ENCODE measurements at regions not wholly inside any gene's neighbourhood (a gene's known extent, or its start where the extent isn't known, plus 50 kb on each side); places are given as distances from the start of the nearest gene placed in this dataset.

DNA sequence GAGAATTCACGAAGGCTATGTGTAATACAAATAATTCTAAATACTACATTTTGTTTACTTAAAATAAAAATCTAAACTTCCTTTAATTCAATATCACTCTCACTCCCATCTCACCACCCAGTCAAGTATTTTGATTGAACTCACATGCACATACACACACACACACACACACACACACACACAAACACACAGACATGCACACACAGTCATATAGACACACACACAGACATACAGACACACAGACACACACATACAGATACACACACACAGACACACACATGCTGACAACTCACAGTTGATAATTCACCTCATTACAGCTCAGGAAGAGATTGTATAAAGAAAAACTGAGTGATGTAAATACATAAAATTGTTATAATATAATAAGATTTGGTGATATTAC, 559.8 kb upstream of the SLC35B3 start:
- DNase-seq: no peak
- Mint-ChIP-seq H3K4me1 (no peaks in the 10 kb centered on the region), H3K4me3 (no peak overlapping the region), H3K9me3 (peaks cover 0 to 2% (median 0%) of the 10 kb centered on the region in 7 donors), H3K36me3 (no peaks in the 10 kb centered on the region), H3K27ac (no peak overlapping the region), H3K27me3 (ENCODE audit: low read depth in 3 of 3) (peaks cover 0 to 3% (median 1%) of the 10 kb centered on the region in 3 donors)
- Histone ChIP-seq H3K4me1 (ENCODE audit: control insufficient read depth in 1 of 2, insufficient read depth in 2 of 2, low read length in 2 of 2) (no peaks in the 10 kb centered on the region), H3K79me2 (ENCODE audit: insufficient read depth, low read length) (no peaks in the 10 kb centered on the region), H3K9me3 (replicated peaks in 1 of 2; ENCODE audit: control insufficient read depth in 1 of 2, insufficient read depth in 1 of 2, low read length in 2 of 2) (no peaks in the 10 kb centered on the region), H2AFZ (ENCODE audit: insufficient read depth, low read depth, low read length, poor library complexity, severe bottlenecking) (no peak overlapping the region), H4K20me1 (ENCODE audit: insufficient read depth, low read length) (no peaks in the 10 kb centered on the region), H3K4me2 (replicated peaks; ENCODE audit: extremely low read depth, low read length, poor library complexity, severe bottlenecking) (no peak overlapping the region), H3K9ac (ENCODE audit: insufficient read depth, low read length, poor library complexity, severe bottlenecking) (no peak overlapping the region), H3K4me3 (replicated peaks in 1 of 3; ENCODE audit: low read depth in 2 of 3, low read length in 3 of 3) (no peak overlapping the region), H3K27me3 (ENCODE audit: control insufficient read depth in 2 of 2, insufficient read depth in 2 of 2, low read length in 2 of 2) (peaks cover 0 to 3% of the 10 kb centered on the region in 2 donors), H3K27ac (ENCODE audit: low read depth in 1 of 2, low read length in 2 of 2) (no peak overlapping the region), H3K36me3 (replicated peaks in 1 of 2; ENCODE audit: control insufficient read depth in 1 of 2, insufficient read depth in 2 of 2, low read length in 2 of 2) (no peaks in the 10 kb centered on the region)
- no CpG with 5 or more reads among the region's 1 CpG for WGBS (ENCODE audit: insufficient coverage)
- no peak for TF ChIP-seq CTCF (IDR thresholded peaks at IDR 0.05)
- intact Hi-C loops (cut with micrococcal nuclease): no loop called here

- intact Hi-C loops (cut with micrococcal nuclease): no loop called here
- no peaks in the 10 kb centered on the region for H3K79me2 ChIP-seq (ENCODE audit: insufficient read depth, low read length)
- H3K4me1 ChIP-seq (ENCODE audit: control insufficient read depth in 1 of 2, insufficient read depth in 2 of 2, low read length in 2 of 2): no peaks in the 10 kb centered on the region
- H3K36me3 ChIP-seq (replicated peaks in 1 of 2; ENCODE audit: control insufficient read depth in 1 of 2, insufficient read depth in 2 of 2, low read length in 2 of 2): no peaks in the 10 kb centered on the region
- Mint-ChIP-seq H3K27ac (no peak overlapping the region), H3K27me3 (ENCODE audit: low read depth in 3 of 3) (peaks cover 1 to 7% (median 1%) of the 10 kb centered on the region in 3 donors), H3K36me3 (no peaks in the 10 kb centered on the region), H3K9me3 (no peaks in the 10 kb centered on the region), H3K4me3 (no peak overlapping the region), H3K4me1 (no peaks in the 10 kb centered on the region)
- H3K9me3 ChIP-seq (replicated peaks in 1 of 2; ENCODE audit: control insufficient read depth in 1 of 2, insufficient read depth in 1 of 2, low read length in 2 of 2): no peaks in the 10 kb centered on the region
- WGBS (ENCODE audit: insufficient coverage): no CpG with 5 or more reads among the region's 3 CpGs
- H2AFZ ChIP-seq (ENCODE audit: insufficient read depth, low read depth, low read length, poor library complexity, severe bottlenecking): no peak overlapping the region
- no peaks in the 10 kb centered on the region for H4K20me1 ChIP-seq (ENCODE audit: insufficient read depth, low read length)
- H3K4me2 ChIP-seq (replicated peaks; ENCODE audit: extremely low read depth, low read length, poor library complexity, severe bottlenecking): no peak overlapping the region
- DNase-seq: no peak
- no peak overlapping the region for H3K4me3 ChIP-seq (replicated peaks in 1 of 3; ENCODE audit: low read depth in 2 of 3, low read length in 3 of 3)
- no peak for TF ChIP-seq CTCF (IDR thresholded peaks at IDR 0.05)
- H3K27me3 ChIP-seq (ENCODE audit: control insufficient read depth in 2 of 2, insufficient read depth in 2 of 2, low read length in 2 of 2): peaks cover 0 to 3% of the 10 kb centered on the region in 2 donors
- no peak overlapping the region for H3K27ac ChIP-seq (ENCODE audit: low read depth in 1 of 2, low read length in 2 of 2)
- no peak overlapping the region for H3K9ac ChIP-seq (ENCODE audit: insufficient read depth, low read length, poor library complexity, severe bottlenecking)
These were observed 557.8 kb upstream of the SLC35B3 start for GRCh38 chr6:8993111-8993510.
